Activated CD4-positive, alpha-beta T cell treated with anti-CD3 and anti-CD28 coated beads, Interleukin-10, Interleukin-2, amounts not matched to agents 100 ng/mL and 50 ng/mL, durations not matched to agents 16 hours and 8 hours (primary cell): ENCODE measurements at regions not wholly inside any gene's neighbourhood (a gene's known extent, or its start where the extent isn't known, plus 50 kb on each side); places are given as distances from the start of the nearest gene placed in this dataset.

Experiments
- DNase-seq: peaks from one replicate; pipeline ENCODE4 v3.0.0-alpha.2; 2020

- no peak for DNase-seq
Observed at GRCh38 chr5:106171708-106172107, 1499.0 kb downstream of the EFNA5 start.

GRCh38 chr5:106171132-106171531 lies 1499.6 kb downstream of the EFNA5 start:
- no peak for DNase-seq

GRCh38 chr5:106167766-106168165 lies 1503.0 kb downstream of the EFNA5 start:
- no peak for DNase-seq

GRCh38 chr5:106163233-106163632 lies 1507.5 kb downstream of the EFNA5 start:
- DNase-seq = no peak

GRCh38 chr5:106159616-106160015 lies 1511.1 kb downstream of the EFNA5 start:
- no peak for DNase-seq

- no peak for DNase-seq
Observed at GRCh38 chr5:106154280-106154716, 1516.4 kb downstream of the EFNA5 start.

- DNase-seq = no peak
Observed at GRCh38 chr5:106152569-106152968, 1518.2 kb downstream of the EFNA5 start.

GRCh38 chr5:106142116-106142515 lies 1528.6 kb downstream of the EFNA5 start:
- DNase-seq = no peak

- DNase-seq = no peak
Observed at GRCh38 chr5:106140101-106140500, 1530.6 kb downstream of the EFNA5 start.

GRCh38 chr5:106136061-106136460 lies 1534.7 kb downstream of the EFNA5 start:
- no peak for DNase-seq

- DNase-seq = no peak
Observed at GRCh38 chr5:106135473-106135872, 1535.3 kb downstream of the EFNA5 start.

- no peak for DNase-seq
Observed at GRCh38 chr5:106134549-106134948, 1536.2 kb downstream of the EFNA5 start.

GRCh38 chr5:106127985-106128384 lies 1542.8 kb downstream of the EFNA5 start:
- no peak for DNase-seq

GRCh38 chr5:106127341-106127781 lies 1543.4 kb downstream of the EFNA5 start:
- DNase-seq = no peak

- peak; percentile 24 for DNase-seq
Observed at GRCh38 chr5:106121972-106122605, 1548.6 kb downstream of the EFNA5 start.

- DNase-seq = no peak
Observed at GRCh38 chr5:106116682-106117081, 1554.1 kb downstream of the EFNA5 start.

GRCh38 chr5:106113922-106114321 lies 1556.8 kb downstream of the EFNA5 start:
- DNase-seq = no peak

- DNase-seq = no peak
Observed at GRCh38 chr5:106106384-106106783, 1564.4 kb downstream of the EFNA5 start.

GRCh38 chr5:106097340-106097739 lies 1573.4 kb downstream of the EFNA5 start:
- DNase-seq = no peak

GRCh38 chr5:106094839-106095238 lies 1575.9 kb downstream of the EFNA5 start:
- DNase-seq = no peak

- no peak for DNase-seq
Observed at GRCh38 chr5:106094204-106094607, 1576.5 kb downstream of the EFNA5 start.

GRCh38 chr5:106093134-106093533 lies 1577.6 kb downstream of the EFNA5 start:
- DNase-seq = no peak

- no peak for DNase-seq
Observed at GRCh38 chr5:106092455-106092854, 1578.3 kb downstream of the EFNA5 start.

- DNase-seq = no peak
Observed at GRCh38 chr5:106089073-106089472, 1581.7 kb downstream of the EFNA5 start.

GRCh38 chr5:106088462-106088861 lies 1582.3 kb downstream of the EFNA5 start:
- DNase-seq = no peak
